GM12891 (cell line): ENCODE measurements at regions not wholly inside any gene's neighbourhood (a gene's known extent, or its start where the extent isn't known, plus 50 kb on each side); places are given as distances from the start of the nearest gene placed in this dataset.

Experiments used
- DNase-seq: peaks from one replicate; pipeline ENCODE4 v3.0.0; 2011; ENCODE audit warnings: low spot score; ENCODE audit not compliant: insufficient read length
- FAIRE-seq: peaks from 2 replicates; lab custom pipeline; 2011; peaks lifted over from hg19 to GRCh38; lab: Jason Lieb, UNC
- PAX5 ChIP-seq: IDR thresholded peaks from 2 replicates; pipeline ENCODE4 v1.6.1; 2011; ENCODE audit warnings: low read length, moderate library complexity, mild to moderate bottlenecking; ENCODE audit not compliant: insufficient read depth, severe bottlenecking
- POLR2A ChIP-seq: IDR thresholded peaks from 2 replicates; pipeline ENCODE4 v1.6.1; 2011; ENCODE audit warnings: low read depth, low read length, control low read depth
- POLR2AphosphoS5 ChIP-seq: IDR thresholded peaks from 2 replicates; pipeline ENCODE4 v1.6.1; 2011; ENCODE audit warnings: low read depth, low read length, control low read depth
- POU2F2 ChIP-seq: IDR thresholded peaks from 2 replicates; pipeline ENCODE4 v1.6.1; 2011; ENCODE audit warnings: low read depth, mild to moderate bottlenecking, control low read depth, low read length, moderate library complexity
- SPI1 ChIP-seq: IDR thresholded peaks from 2 replicates; pipeline ENCODE4 v1.6.1; 2011; ENCODE audit warnings: low read depth, low read length, control low read depth
- TAF1 ChIP-seq: IDR thresholded peaks from 2 replicates; pipeline ENCODE4 v1.6.1; 2011; ENCODE audit warnings: low read depth, low read length, control low read depth

DNA sequence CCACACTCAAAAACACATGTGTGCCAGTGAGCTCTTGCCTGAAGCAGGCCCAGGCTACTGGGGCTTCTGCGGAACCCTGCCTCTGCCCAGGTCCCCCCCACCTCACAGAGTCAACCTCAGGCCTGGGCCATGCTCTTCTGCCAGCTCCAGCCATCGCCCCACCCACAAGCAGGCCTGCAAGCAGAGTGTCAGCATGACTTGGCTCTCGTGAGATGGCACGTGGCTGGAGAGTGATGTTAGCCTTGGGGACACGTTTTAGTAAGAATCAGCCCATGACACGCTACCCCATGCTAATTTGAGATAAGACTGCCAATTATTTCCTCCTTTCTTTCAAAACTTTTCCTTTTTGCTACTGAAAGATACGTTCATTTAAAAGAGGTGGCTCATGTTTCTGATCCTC lies 351.7 kb downstream of the IRX2 start:
- TF ChIP-seq TAF1 (no peak), PAX5 (no peak), SPI1 (no peak)
- DNase-seq (no peak), FAIRE-seq (no peak)

- FAIRE-seq, result no peak
- DNase-seq, result no peak
- TF ChIP-seq POLR2A, result no peak
- no peak for TF ChIP-seq TAF1
- TF ChIP-seq POU2F2, result no peak
- TF ChIP-seq POLR2AphosphoS5, result no peak
- no peak for TF ChIP-seq SPI1
- no peak for TF ChIP-seq PAX5
These were observed 352.4 kb downstream of the IRX2 start for GRCh38 chr5:2399096-2399495.

DNA sequence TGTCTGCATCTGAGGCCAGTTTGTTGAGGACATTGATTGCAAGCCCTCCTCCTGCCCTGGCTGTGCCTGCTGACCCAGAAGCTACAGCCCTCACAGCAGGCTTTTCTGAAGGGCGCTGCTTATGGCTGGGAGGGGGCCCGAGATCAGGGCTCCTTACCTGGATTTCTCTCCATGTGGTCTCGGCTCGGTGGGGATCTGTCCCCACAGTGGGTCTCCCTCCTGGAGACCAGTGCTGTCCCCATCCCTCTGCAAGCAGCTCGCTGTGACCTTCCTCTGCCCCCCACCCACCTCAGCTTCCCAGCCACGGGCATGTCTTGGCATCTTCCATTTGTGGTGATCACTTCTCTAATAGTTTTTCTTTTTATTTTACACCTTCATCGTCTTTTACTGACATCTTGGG lies 357.9 kb downstream of the IRX2 start:
- DNase-seq (no peak), FAIRE-seq (no peak)
- TF ChIP-seq TAF1, result no peak
- no peak for TF ChIP-seq POLR2AphosphoS5
- no peak for TF ChIP-seq SPI1
- TF ChIP-seq POU2F2, result no peak
- no peak for TF ChIP-seq POLR2A
- TF ChIP-seq PAX5, result no peak

GRCh38 chr5:2391566-2391965 lies 359.9 kb downstream of the IRX2 start:
- DNase-seq (no peak), FAIRE-seq (no peak)
- TF ChIP-seq POLR2AphosphoS5, result no peak
- TF ChIP-seq TAF1, result no peak
- TF ChIP-seq POU2F2, result no peak
- no peak for TF ChIP-seq POLR2A
- no peak for TF ChIP-seq PAX5
- no peak for TF ChIP-seq SPI1

- no peak for DNase-seq
- TF ChIP-seq POLR2A (no peak), TAF1 (no peak)
- no peak for FAIRE-seq
These were observed 360.5 kb downstream of the IRX2 start for GRCh38 chr5:2391021-2391420.

DNA sequence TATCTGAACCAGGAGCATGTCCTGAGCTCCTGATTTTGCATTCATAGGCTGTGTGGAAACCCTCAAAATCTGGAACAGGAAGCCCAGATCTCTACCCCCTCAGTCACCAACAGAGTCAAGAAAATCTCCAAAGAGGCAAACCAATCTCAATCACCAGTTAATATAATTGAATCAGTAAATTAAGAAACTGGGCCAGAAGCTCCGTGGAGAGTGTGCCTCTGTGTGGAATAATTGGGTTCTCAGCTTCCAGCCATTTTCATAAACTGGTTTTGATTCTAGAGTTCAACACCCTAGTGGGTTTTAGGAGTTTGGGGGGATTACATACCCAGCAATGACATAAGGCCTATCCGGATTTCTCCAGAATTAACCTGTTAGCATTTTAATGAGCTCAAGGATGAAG lies 362.9 kb downstream of the IRX2 start:
- TF ChIP-seq TAF1, result no peak
- FAIRE-seq (no peak), DNase-seq (no peak)

DNA sequence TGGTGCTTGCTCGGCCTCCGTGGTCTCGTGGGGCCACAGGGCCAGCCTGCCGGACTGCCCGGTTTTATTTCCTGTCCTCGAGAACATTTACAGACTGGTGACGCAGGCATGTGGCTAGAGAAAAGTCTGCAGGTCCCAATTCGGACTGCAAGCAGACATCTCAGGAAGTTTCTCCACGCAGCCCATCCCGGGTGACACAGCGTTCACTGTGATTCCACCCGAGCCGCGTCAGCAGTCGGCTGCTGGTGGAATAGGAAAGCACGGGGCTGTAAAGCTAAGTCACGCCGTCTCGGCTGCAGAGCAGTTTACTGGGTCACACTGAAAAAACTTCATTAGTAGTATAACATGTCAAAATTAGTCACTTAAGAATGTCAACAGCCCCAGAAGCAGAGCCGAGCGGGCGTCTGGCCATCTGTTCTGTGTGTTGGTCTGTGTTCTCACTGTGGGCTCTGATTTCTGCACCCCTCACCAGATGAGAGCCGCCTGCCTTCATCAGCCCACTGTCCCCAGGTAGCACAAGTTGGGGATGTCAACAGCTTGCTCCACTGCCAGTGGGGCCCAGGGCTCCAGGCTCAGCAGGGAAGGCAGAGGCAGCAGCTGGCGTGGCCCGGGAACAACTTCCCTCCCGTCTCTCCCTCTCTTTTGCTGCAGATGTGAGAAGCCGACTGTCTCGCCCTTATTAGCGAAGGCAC lies 363.7 kb downstream of the IRX2 start:
- TF ChIP-seq POLR2A (no peak), PAX5 (no peak), SPI1 (no peak), POLR2AphosphoS5 (no peak), POU2F2 (no peak), TAF1 (no peak)
- DNase-seq (no peak), FAIRE-seq (no peak)

GRCh38 chr5:2387250-2387633 lies 364.2 kb downstream of the IRX2 start:
- FAIRE-seq (no peak), DNase-seq (no peak)
- no peak for TF ChIP-seq POU2F2
- no peak for TF ChIP-seq TAF1
- TF ChIP-seq POLR2A, result no peak
- no peak for TF ChIP-seq PAX5
- TF ChIP-seq SPI1, result no peak
- no peak for TF ChIP-seq POLR2AphosphoS5

- DNase-seq (no peak), FAIRE-seq (no peak)
- no peak for TF ChIP-seq TAF1
- no peak for TF ChIP-seq POLR2AphosphoS5
- no peak for TF ChIP-seq POU2F2
- TF ChIP-seq PAX5, result no peak
- TF ChIP-seq POLR2A, result no peak
- no peak for TF ChIP-seq SPI1
These were observed 365.7 kb downstream of the IRX2 start for GRCh38 chr5:2385818-2386217.

DNA sequence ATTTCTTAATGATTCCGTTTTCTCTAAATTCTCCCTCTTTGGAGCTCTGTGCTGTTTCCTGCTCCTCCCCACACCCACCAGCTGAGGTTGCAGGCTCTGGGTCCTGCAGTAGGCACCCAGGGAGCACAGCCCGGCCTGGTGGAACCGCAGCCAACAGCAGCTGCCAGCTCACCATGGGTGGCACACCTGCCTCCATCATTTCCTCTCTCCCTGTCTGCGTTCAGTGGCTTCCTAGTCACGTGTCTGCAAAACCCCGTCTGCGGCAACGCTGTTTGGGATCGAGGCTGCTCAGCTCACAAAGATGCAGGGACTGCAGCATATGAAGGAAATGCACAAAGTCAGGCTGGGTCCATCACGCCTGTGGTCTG lies 367.8 kb downstream of the IRX2 start:
- no peak for FAIRE-seq
- TF ChIP-seq POLR2A (no peak), SPI1 (no peak), TAF1 (no peak), POLR2AphosphoS5 (no peak), POU2F2 (no peak), PAX5 (no peak)
- no peak for DNase-seq

GRCh38 chr5:2382776-2383697 lies 368.4 kb downstream of the IRX2 start:
- FAIRE-seq, result no peak
- DNase-seq, result no peak
- TF ChIP-seq POU2F2, result no peak
